ENCODE measurements at regions not wholly inside any gene's neighbourhood (a gene's known extent, or its start where the extent isn't known, plus 50 kb on each side); places are given as distances from the start of the nearest gene placed in this dataset.
"Not testable (repeated sequence)": the region's sequence is repeated elsewhere in the genome, so short reads cannot be mapped to it uniquely, and the experiment has no call there.

- DNase-seq (ENCODE audit: low read depth) = no peak
Observed at GRCh38 chr2:41314511-41315070, 733.2 kb upstream of the PKDCC start.

DNA sequence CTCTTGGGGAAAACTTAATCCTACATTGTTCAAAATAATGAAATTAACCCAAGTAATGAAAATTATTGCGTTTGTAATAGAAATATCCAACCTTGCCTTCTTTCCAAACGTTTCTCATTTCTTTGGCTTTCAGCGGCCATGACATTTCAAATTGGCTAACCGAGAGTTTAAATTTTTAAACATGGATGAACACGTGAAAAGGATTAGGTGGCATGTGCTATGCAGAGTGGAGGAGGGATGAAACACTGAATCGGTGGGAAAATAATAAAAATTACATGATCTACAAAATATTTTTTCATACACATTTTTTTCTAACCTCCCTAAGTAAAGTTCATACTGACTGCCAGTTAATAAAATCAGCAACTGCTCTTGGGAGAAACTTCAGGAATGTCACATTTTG, 728.4 kb upstream of the PKDCC start:
- DNase-seq (ENCODE audit: low read depth) = no peak

DNA sequence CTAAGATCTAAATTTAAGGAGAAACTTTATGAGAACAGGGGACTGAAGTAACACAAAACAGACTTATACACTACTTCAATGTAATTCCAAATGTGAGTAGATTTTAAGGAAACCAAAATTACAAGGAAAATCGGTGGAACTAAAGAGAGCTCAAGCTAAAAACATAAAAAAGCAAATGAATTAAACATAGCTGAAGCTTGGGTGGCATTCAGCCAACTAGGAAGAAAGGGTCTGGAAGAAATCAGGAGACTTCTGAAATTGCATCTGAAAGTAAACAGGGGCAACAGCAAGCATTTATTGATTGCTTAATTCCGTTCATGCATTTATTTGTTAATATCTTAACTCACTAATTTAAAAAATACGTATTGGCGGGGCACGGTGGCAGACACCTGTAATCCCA, 727.3 kb upstream of the PKDCC start:
- DNase-seq (ENCODE audit: low read depth) = no peak

- DNase-seq (ENCODE audit: low read depth) = no peak
Observed at GRCh38 chr2:41321351-41321750, 726.5 kb upstream of the PKDCC start.

DNA sequence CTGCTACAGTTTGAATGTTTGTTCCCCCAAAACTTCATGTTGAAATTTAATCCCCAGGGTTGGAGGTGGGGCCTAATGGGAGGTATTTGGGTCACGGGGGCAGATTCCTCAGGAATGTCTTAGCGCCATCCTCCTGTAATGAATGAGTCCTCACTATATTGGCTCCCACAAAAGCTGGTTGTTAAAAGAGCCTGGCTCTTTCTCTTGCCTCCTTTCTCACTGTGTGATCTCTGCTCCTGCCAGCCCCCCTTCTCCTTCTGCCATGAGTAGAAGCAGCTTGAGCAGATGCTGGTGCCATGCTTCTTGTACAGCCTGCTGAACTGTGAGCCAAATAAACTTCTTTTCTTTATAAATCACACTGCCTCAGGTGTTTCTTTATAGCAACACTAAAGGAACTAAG, 721.0 kb upstream of the PKDCC start:
- DNase-seq (ENCODE audit: low read depth) = no peak

GRCh38 chr2:41329040-41329439, 718.8 kb upstream of the PKDCC start:
- DNase-seq (ENCODE audit: low read depth) = no peak

GRCh38 chr2:41334159-41334558, 713.7 kb upstream of the PKDCC start:
- no peak for DNase-seq (ENCODE audit: low read depth)

DNA sequence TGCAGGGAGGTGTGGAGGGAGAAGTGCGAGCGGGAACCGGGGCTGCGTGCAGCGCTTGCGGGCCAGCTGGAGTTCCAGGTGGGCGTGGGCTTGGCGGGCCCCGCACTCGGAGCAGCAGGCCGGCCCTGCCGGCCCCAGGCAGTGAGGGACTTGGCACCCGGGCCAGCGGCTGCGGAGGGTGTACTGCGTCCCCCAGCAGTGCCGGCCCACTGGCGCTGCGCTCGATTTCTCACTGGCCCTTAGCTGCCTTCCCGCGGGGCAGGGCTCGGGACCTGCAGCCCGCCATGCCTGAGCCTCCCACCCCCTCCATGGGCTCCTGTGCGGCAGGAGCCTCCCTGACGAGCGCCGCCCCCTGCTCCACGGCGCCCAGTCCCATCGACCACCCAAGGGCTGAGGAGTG, 712.2 kb upstream of the PKDCC start:
- DNase-seq (ENCODE audit: low read depth) = not testable (repeated sequence)

- DNase-seq (ENCODE audit: low read depth) = no peak
Observed at GRCh38 chr2:41337956-41338355, 709.9 kb upstream of the PKDCC start.

- DNase-seq (ENCODE audit: low read depth) = no peak
Observed at GRCh38 chr2:41344529-41344928, 703.3 kb upstream of the PKDCC start.

GRCh38 chr2:41353060-41353459, 694.8 kb upstream of the PKDCC start:
- no peak for DNase-seq (ENCODE audit: low read depth)

- no peak for DNase-seq (ENCODE audit: low read depth)
Observed at GRCh38 chr2:41355794-41356193, 692.0 kb upstream of the PKDCC start.

- DNase-seq (ENCODE audit: low read depth) = no peak
Observed at GRCh38 chr2:41364842-41365241, 683.0 kb upstream of the PKDCC start.

DNA sequence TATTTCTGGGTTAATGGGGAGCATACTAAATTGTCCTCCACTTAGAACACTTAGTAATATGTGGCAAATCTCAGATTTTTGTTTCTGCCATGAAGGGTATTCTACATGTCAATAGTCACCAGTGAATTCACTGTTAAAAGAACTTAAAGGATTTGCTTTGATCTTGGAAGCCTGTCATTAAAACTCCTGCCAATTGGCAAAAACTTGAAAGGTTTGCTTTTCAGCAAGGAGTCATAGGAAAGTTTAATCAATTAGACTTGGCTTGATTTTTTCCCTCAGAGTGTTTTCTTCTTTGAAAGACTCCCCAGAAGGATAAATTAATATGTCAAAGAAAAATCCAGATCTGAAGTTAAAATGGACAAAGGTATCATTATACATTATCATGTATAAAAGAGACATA, 671.9 kb upstream of the PKDCC start:
- DNase-seq (ENCODE audit: low read depth) = no peak

GRCh38 chr2:41377837-41378236, 670.0 kb upstream of the PKDCC start:
- DNase-seq (ENCODE audit: low read depth) = no peak

DNA sequence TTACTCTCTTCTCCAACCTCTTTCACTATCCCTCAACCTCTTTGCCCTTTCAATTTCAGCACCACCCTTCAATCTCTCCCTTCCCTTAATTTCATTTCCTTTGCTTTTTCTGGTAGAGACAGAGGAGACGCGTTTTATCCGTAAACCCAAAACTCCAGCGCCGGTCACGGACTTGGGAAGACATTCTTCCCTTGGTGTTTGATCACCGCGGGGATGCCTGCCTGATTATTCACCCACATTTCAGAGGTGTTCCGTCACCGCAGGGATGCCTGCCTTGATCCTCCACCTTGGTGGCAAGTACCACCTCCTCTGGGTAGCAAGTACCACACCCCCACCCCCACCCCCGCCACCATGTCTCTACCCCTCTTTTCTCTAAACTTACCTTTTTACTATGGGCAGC, 669.4 kb upstream of the PKDCC start:
- no peak for DNase-seq (ENCODE audit: low read depth)

- no peak for DNase-seq (ENCODE audit: low read depth)
Observed at GRCh38 chr2:41379496-41380221, 668.2 kb upstream of the PKDCC start.

DNA sequence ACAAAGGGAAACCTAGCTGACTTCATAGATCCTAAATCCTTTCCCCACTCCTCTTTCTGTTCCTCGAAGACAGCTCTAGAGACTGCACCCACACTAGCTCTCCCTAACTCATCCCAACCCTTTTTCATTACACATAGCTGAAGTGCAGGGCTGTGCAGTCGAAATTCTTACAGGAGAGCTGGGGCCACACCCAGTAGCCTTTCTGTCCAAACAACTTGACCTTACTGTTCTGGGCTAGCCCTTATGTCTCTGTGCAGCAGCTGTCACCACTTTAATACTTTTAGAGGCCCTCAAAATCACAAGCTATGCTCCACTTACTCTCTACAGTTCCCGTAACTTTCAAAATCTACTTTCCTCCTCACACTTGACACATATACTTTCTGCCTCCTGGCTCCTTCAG, 666.1 kb upstream of the PKDCC start:
- no peak for DNase-seq (ENCODE audit: low read depth)

- no peak for DNase-seq (ENCODE audit: low read depth)
Observed at GRCh38 chr2:41387519-41387918, 660.3 kb upstream of the PKDCC start.

- DNase-seq (ENCODE audit: low read depth) = no peak
Observed at GRCh38 chr2:41393621-41394020, 654.2 kb upstream of the PKDCC start.

DNA sequence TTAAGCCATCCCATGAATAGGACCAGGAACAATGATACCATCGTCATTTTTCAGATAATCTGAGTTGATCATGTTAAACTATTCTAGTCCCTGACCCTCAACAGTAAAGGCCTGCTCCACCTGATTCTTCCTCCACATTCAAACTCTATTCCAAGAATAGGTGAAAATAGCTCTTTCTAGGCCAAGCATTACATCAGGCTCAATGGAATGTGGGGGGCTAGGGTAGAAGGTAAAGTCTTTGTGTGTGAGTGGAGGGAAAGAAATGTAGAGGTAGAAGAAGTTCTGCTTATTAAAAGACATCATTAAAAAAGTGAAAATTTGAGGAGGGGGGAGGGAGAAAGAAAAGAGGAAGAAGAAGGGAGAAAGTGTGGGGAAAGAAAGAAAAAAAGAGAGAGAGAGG, 653.3 kb upstream of the PKDCC start:
- DNase-seq (ENCODE audit: low read depth) = no peak

DNA sequence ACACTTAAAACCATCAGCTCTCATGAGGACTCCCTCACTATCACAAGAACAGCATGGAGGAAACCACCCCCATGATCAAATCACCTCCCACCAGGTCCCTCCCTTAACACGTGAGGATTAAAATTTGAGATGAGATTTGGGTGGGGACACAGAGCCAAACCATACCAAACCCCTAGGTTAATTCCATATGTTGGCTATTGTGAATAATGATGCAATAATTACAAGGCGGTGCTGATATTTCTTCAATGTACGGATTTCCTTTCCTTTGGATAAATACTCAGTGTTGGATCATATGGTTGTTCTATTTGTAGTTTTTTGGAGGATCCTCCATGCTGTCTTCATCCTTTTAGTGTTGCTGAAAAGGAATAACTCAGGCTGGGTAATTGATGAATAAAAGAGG, 652.1 kb upstream of the PKDCC start:
- no peak for DNase-seq (ENCODE audit: low read depth)

DNA sequence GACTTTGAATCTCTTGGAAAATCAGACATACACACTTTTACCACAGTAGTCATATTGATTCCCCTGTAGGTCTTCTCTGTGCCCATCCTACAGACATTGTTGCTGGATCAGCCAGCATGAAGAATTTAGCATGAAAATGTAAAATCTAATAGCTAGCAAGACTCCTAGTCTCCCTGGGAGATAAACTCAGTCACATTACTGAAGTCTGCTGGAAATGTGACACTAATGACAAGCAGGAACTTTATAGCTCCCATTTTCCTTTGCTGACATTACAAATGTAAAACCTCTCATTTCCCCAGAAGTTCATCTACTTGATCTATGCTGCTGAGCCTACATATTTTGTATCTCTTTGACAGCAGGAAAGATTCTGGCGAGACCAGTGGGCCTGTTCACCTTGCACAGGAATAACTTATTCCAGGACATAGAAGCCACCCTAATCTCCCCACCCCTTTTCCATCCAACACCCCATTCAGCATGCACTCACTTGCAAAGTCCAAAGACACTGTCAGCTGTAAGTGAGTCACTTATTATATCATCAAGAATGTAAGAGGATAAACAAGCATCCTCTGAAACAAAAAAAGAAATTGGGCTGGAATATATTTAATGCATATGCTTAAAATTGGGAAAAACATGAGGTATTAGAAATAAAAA, 648.3 kb upstream of the PKDCC start:
- no peak for DNase-seq (ENCODE audit: low read depth)

All from iris pigment epithelial cell (primary cell).